ENCODE measurements at regions not wholly inside any gene's neighbourhood (a gene's known extent, or its start where the extent isn't known, plus 50 kb on each side); places are given as distances from the start of the nearest gene placed in this dataset.
"Not testable (repeated sequence)": the region's sequence is repeated elsewhere in the genome, so short reads cannot be mapped to it uniquely, and the experiment has no call there.

- TF ChIP-seq ZSCAN21 (CRISPR knock-in tag; IDR thresholded peaks at IDR 0.05; ENCODE audit: borderline replicate concordance) (no peak), RFXAP (CRISPR knock-in tag; IDR thresholded peaks at IDR 0.05; ENCODE audit: borderline replicate concordance) (no peak), ZXDC (CRISPR knock-in tag; IDR thresholded peaks at IDR 0.05) (no peak)
These were observed 96.4 kb upstream of the IQCM start (continued) for GRCh38 chr4:149912000-149912399.

- peak; percentile 21 for FAIRE-seq
- Histone ChIP-seq H2AFZ (ENCODE audit: low read length) (no peak overlapping the region), H3K27me3 (ENCODE audit: control insufficient read depth in 1 of 2, insufficient read depth in 2 of 2, low read length in 2 of 2) (no peaks in the 10 kb centered on the region), H3K79me2 (ENCODE audit: insufficient read depth, low read length) (no peaks in the 10 kb centered on the region), H3K4me2 (ENCODE audit: low read depth, low read length) (no peak overlapping the region), H3K36me3 (replicated peaks in 1 of 2; ENCODE audit: control insufficient read depth in 1 of 2, insufficient read depth in 2 of 2, low read length in 2 of 2) (no peaks in the 10 kb centered on the region), H3K27ac (ENCODE audit: extremely low read length, insufficient read depth, low read length) (no peak overlapping the region), H3K4me1 (ENCODE audit: insufficient read depth, low read length) (no peaks in the 10 kb centered on the region), H3K4me3 (replicated peaks in 1 of 3; ENCODE audit: insufficient read depth in 1 of 3, low read depth in 2 of 3, low read length in 3 of 3) (no peak overlapping the region), H3K9me3 (ENCODE audit: low read length) (no peaks in the 10 kb centered on the region), H3K9ac (ENCODE audit: insufficient read depth, low read depth, low read length) (no peak overlapping the region), H4K20me1 (ENCODE audit: insufficient read depth, low read length) (no peaks in the 10 kb centered on the region)
- in situ Hi-C loops (cut with HindIII; ENCODE audit: extremely low pct_ligation_motif_present, low pct_unique_long_range_greater_than_20kb) (no loop called here), intact Hi-C loops (cut with micrococcal nuclease; ENCODE audit: unreplicated experiment) (loop anchor here (2.0 kb wide), 1 partner anchor 292 kb away; no protein-coding TSS in a partner anchor)
- WGBS (ENCODE audit: low lambda C conversion rate): 41% methylated on average over 7 of the region's 7 CpGs
- ChIA-PET POLR2A (no interaction called here), CTCF (ENCODE audit: low intra/inter-chr PET ratio, low total read pairs) (interaction anchor here (0.8 kb wide), 1 partner anchor 329 kb away, joined by 4 read pairs; no protein-coding TSS in a partner anchor)
- no TSS peak for BruUV-seq (replicated peaks)
- peak; percentile 86 for ATAC-seq
- peak; percentile 32 for DNase-seq (ENCODE audit: low spot score)
- peak; percentile 9; the same call in 1 of the 2 replicates for TF ChIP-seq SMC3 (IDR thresholded peaks at IDR 0.05; ENCODE audit: low read length)
- peak; percentile 55 for TF ChIP-seq CTCF (CRISPR knock-in tag; IDR thresholded peaks at IDR 0.05)
- TF ChIP-seq STAG1 (CRISPR knock-in tag; IDR thresholded peaks at IDR 0.05): peak; percentile 18; the same call in 1 of the 2 replicates
- TF ChIP-seq ZNF343 (CRISPR knock-in tag; IDR thresholded peaks at IDR 0.05): no peak
These were observed 98.8 kb upstream of the IQCM start for GRCh38 chr4:149914119-149915115.

GRCh38 chr4:149915735-149916134 is 100.1 kb upstream of the IQCM start:
- H3K9ac ChIP-seq (ENCODE audit: insufficient read depth, low read depth, low read length); H3K4me1 ChIP-seq (ENCODE audit: insufficient read depth, low read length); in situ Hi-C loops (cut with HindIII; ENCODE audit: extremely low pct_ligation_motif_present, low pct_unique_long_range_greater_than_20kb); H3K27ac ChIP-seq (ENCODE audit: extremely low read length, insufficient read depth, low read length); DNase-seq (ENCODE audit: low spot score); H3K79me2 ChIP-seq (ENCODE audit: insufficient read depth, low read length); FAIRE-seq; H3K4me3 ChIP-seq (replicated peaks in 1 of 3; ENCODE audit: insufficient read depth in 1 of 3, low read depth in 2 of 3, low read length in 3 of 3); CTCF ChIA-PET (ENCODE audit: low intra/inter-chr PET ratio, low total read pairs); H2AFZ ChIP-seq (ENCODE audit: low read length); H4K20me1 ChIP-seq (ENCODE audit: insufficient read depth, low read length); BruUV-seq (replicated peaks); H3K27me3 ChIP-seq (ENCODE audit: control insufficient read depth in 1 of 2, insufficient read depth in 2 of 2, low read length in 2 of 2); H3K36me3 ChIP-seq (replicated peaks in 1 of 2; ENCODE audit: control insufficient read depth in 1 of 2, insufficient read depth in 2 of 2, low read length in 2 of 2); ATAC-seq; H3K4me2 ChIP-seq (ENCODE audit: low read depth, low read length); H3K9me3 ChIP-seq (ENCODE audit: low read length); POLR2A ChIA-PET: not testable (repeated sequence)
- intact Hi-C loops (cut with micrococcal nuclease; ENCODE audit: unreplicated experiment): loop anchor here (2.0 kb wide), 1 partner anchor 291 kb away; no protein-coding TSS in a partner anchor
- 10% methylated on average over 4 of the region's 15 CpGs for WGBS (ENCODE audit: low lambda C conversion rate)
